ENCODE measurements at regions not wholly inside any gene's neighbourhood (a gene's known extent, or its start where the extent isn't known, plus 50 kb on each side); places are given as distances from the start of the nearest gene placed in this dataset.

GRCh38 chr9:31030741-31031202 lies 1353.7 kb upstream of the ACO1 start:
- Histone ChIP-seq H3K4me3 (ENCODE audit: low read length) (no peak overlapping the region), H3K79me2 (ENCODE audit: control insufficient read depth, low read length) (no peaks in the 10 kb centered on the region), H3F3A (ENCODE audit: control insufficient read depth, insufficient read depth) (no peaks in the 10 kb centered on the region), H3K36me3 (ENCODE audit: control insufficient read depth, low read length) (no peaks in the 10 kb centered on the region), H3K27me3 (ENCODE audit: control insufficient read depth, low read length) (no peaks in the 10 kb centered on the region), H3K4me1 (ENCODE audit: control insufficient read depth, low read length) (no peaks in the 10 kb centered on the region), H3K9me2 (replicated peaks; ENCODE audit: control insufficient read depth, low read length) (no peaks in the 10 kb centered on the region), H3K27ac (ENCODE audit: low read depth, low read length) (no peak overlapping the region), H4K20me1 (ENCODE audit: control insufficient read depth, insufficient read depth, low read depth, low read length) (no peaks in the 10 kb centered on the region), H3K9me3 (ENCODE audit: control insufficient read depth, insufficient read depth, low read length) (no peaks in the 10 kb centered on the region), H3K4me2 (ENCODE audit: low read length) (no peak overlapping the region)
- TF ChIP-seq, protein P1, sequence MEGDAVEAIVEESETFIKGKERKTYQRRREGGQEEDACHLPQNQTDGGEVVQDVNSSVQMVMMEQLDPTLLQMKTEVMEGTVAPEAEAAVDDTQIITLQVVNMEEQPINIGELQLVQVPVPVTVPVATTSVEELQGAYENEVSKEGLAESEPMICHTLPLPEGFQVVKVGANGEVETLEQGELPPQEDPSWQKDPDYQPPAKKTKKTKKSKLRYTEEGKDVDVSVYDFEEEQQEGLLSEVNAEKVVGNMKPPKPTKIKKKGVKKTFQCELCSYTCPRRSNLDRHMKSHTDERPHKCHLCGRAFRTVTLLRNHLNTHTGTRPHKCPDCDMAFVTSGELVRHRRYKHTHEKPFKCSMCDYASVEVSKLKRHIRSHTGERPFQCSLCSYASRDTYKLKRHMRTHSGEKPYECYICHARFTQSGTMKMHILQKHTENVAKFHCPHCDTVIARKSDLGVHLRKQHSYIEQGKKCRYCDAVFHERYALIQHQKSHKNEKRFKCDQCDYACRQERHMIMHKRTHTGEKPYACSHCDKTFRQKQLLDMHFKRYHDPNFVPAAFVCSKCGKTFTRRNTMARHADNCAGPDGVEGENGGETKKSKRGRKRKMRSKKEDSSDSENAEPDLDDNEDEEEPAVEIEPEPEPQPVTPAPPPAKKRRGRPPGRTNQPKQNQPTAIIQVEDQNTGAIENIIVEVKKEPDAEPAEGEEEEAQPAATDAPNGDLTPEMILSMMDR (IDR thresholded peaks at IDR 0.05; ENCODE audit: low read depth, low read length, poor library complexity, severe bottlenecking): no peak
- no peak for TF ChIP-seq EZH2phosphoT487 (IDR thresholded peaks at IDR 0.05; ENCODE audit: borderline replicate concordance, low read length)

DNA sequence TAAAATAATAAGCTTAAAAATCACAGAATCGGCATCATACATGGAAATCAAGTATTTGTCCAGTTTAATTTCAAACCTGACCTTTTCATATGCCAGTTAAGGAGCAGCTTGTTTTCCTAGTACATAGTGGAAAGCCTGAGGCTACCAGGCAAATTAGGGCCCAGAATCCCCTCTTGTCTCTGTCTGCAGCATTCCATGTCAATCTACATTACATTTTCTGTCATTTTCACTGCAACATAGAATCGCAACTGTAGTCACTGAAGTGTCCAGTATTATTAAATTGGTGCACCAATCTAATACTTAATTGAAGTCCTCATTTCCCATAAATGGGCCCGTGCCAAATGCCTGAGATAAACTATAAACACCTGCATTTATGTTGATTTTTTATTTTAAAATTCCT lies 1352.2 kb upstream of the ACO1 start:
- TF ChIP-seq, protein P1 (IDR thresholded peaks at IDR 0.05; ENCODE audit: low read depth, low read length, poor library complexity, severe bottlenecking): no peak
- TF ChIP-seq EZH2phosphoT487 (IDR thresholded peaks at IDR 0.05; ENCODE audit: borderline replicate concordance, low read length): no peak
- H3K36me3 ChIP-seq (ENCODE audit: control insufficient read depth, low read length): no peaks in the 10 kb centered on the region

DNA sequence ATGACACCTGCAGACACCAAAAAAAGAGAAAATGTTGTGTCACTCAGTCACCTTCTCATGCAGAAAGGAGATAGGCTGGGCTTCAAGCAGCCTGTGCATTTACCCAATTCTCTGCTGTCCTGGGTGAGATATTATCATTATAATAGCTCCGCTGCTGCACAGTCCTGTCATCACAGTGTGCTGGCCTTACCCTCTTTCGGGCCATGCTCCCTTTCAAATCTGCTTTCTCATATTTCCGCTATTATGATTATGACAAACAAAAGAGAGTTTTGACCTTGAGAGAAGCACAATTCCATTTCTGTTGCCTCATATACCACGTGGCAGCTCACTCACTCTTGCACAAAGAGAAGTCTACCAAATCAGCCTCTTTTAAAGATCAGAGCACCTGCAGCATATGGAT lies 1350.1 kb upstream of the ACO1 start:
- H4K20me1 ChIP-seq (ENCODE audit: control insufficient read depth, insufficient read depth, low read depth, low read length): no peaks in the 10 kb centered on the region
- no peak overlapping the region for H3K27ac ChIP-seq (ENCODE audit: low read depth, low read length)
- TF ChIP-seq, protein P1 (IDR thresholded peaks at IDR 0.05; ENCODE audit: low read depth, low read length, poor library complexity, severe bottlenecking): no peak
- TF ChIP-seq EZH2phosphoT487 (IDR thresholded peaks at IDR 0.05; ENCODE audit: borderline replicate concordance, low read length): no peak
- H3K79me2 ChIP-seq (ENCODE audit: control insufficient read depth, low read length): no peaks in the 10 kb centered on the region
- H3K36me3 ChIP-seq (ENCODE audit: control insufficient read depth, low read length): no peaks in the 10 kb centered on the region
- no peaks in the 10 kb centered on the region for H3K9me2 ChIP-seq (replicated peaks; ENCODE audit: control insufficient read depth, low read length)
- no peaks in the 10 kb centered on the region for H3K9me3 ChIP-seq (ENCODE audit: control insufficient read depth, insufficient read depth, low read length)
- H3K27me3 ChIP-seq (ENCODE audit: control insufficient read depth, low read length): no peaks in the 10 kb centered on the region
- H3F3A ChIP-seq (ENCODE audit: control insufficient read depth, insufficient read depth): no peaks in the 10 kb centered on the region
- no peaks in the 10 kb centered on the region for H3K4me1 ChIP-seq (ENCODE audit: control insufficient read depth, low read length)
- H3K4me3 ChIP-seq (ENCODE audit: low read length): no peak overlapping the region
- H3K4me2 ChIP-seq (ENCODE audit: low read length): no peak overlapping the region

More for the DNA sequence above, 1352.2 kb upstream of the ACO1 start:
- Histone ChIP-seq H3K9me3 (ENCODE audit: control insufficient read depth, insufficient read depth, low read length) (no peaks in the 10 kb centered on the region), H3K4me3 (ENCODE audit: low read length) (no peak overlapping the region), H3K27me3 (ENCODE audit: control insufficient read depth, low read length) (no peaks in the 10 kb centered on the region), H3K4me2 (ENCODE audit: low read length) (no peak overlapping the region), H3K79me2 (ENCODE audit: control insufficient read depth, low read length) (no peaks in the 10 kb centered on the region), H4K20me1 (ENCODE audit: control insufficient read depth, insufficient read depth, low read depth, low read length) (no peaks in the 10 kb centered on the region), H3K9me2 (replicated peaks; ENCODE audit: control insufficient read depth, low read length) (no peaks in the 10 kb centered on the region), H3F3A (ENCODE audit: control insufficient read depth, insufficient read depth) (no peaks in the 10 kb centered on the region), H3K27ac (ENCODE audit: low read depth, low read length) (no peak overlapping the region), H3K4me1 (ENCODE audit: control insufficient read depth, low read length) (no peaks in the 10 kb centered on the region)

Measured in DOHH2 (cell line).